Brain microvascular endothelial cell (primary cell): ENCODE measurements at regions not wholly inside any gene's neighbourhood (a gene's known extent, or its start where the extent isn't known, plus 50 kb on each side); places are given as distances from the start of the nearest gene placed in this dataset.

Source experiments
- DNase-seq: peaks from one replicate; pipeline ENCODE4 v3.0.0-alpha.2; 2020
- H3K27ac ChIP-seq: fragments of 250-450 bp; sonication (Bioruptor Pico); 2 replicates; pipeline ENCODE4 v1.5.1; 2020; ENCODE audit warnings: mild to moderate bottlenecking, moderate library complexity
- H3K27me3 ChIP-seq: fragments of 250-450 bp; sonication (Bioruptor Pico); replicated peaks from 2 replicates; pipeline ENCODE4 v1.5.1; 2020; ENCODE audit warnings: mild to moderate bottlenecking
- H3K36me3 ChIP-seq: fragments of 250-450 bp; sonication (Bioruptor Pico); replicated peaks from 2 replicates; pipeline ENCODE4 v1.5.1; 2020; ENCODE audit warnings: mild to moderate bottlenecking
- H3K4me3 ChIP-seq: 2 replicates; pipeline ENCODE4 v1.5.1; 2011; ENCODE audit warnings: low read depth, mild to moderate bottlenecking, control low read depth, low read length, moderate library complexity
- in situ Hi-C: cut with HindIII; loops from 2 replicates; pipeline ENCODE4 v1.10.0; 2017; ENCODE audit warnings: low sequenced_read_pairs, low pct_ligation_motif_present
- TF ChIP-seq, protein P1 (sequence below): IDR thresholded peaks from 2 replicates; pipeline ENCODE4 v1.5.1; 2011; ENCODE audit warnings: low read depth, mild to moderate bottlenecking, moderate library complexity, low read length, control low read depth, inconsistent platforms; ENCODE audit errors: missing control alignments

DNA sequence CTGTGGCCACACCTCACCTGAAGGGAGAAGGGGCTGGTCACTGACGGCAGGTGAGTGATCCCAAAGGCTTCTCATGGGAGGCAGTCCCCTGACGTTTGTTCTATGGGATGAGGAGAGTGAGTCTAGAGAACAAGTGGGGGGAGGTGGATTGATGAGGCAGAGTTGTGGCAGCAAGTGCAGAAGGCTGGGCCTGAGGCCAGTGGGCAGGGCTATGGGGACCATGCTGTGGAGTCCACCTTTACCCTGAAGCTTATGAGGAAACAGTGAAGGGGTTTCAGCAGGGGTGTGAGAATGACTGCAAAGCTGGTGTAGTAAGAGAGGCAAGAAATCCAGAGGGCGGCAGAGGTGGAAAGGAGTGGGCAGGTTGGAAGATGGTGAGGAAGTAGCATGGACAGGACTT is 96.9 kb upstream of the PFN2 start:
- Histone ChIP-seq H3K27me3 (no peaks in the 10 kb centered on the region), H3K36me3 (no peaks in the 10 kb centered on the region), H3K27ac (no peak overlapping the region), H3K4me3 (no peak overlapping the region)
- DNase-seq = no peak
- TF ChIP-seq, protein P1, sequence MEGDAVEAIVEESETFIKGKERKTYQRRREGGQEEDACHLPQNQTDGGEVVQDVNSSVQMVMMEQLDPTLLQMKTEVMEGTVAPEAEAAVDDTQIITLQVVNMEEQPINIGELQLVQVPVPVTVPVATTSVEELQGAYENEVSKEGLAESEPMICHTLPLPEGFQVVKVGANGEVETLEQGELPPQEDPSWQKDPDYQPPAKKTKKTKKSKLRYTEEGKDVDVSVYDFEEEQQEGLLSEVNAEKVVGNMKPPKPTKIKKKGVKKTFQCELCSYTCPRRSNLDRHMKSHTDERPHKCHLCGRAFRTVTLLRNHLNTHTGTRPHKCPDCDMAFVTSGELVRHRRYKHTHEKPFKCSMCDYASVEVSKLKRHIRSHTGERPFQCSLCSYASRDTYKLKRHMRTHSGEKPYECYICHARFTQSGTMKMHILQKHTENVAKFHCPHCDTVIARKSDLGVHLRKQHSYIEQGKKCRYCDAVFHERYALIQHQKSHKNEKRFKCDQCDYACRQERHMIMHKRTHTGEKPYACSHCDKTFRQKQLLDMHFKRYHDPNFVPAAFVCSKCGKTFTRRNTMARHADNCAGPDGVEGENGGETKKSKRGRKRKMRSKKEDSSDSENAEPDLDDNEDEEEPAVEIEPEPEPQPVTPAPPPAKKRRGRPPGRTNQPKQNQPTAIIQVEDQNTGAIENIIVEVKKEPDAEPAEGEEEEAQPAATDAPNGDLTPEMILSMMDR = no peak
- in situ Hi-C loops = no loop called here

DNA sequence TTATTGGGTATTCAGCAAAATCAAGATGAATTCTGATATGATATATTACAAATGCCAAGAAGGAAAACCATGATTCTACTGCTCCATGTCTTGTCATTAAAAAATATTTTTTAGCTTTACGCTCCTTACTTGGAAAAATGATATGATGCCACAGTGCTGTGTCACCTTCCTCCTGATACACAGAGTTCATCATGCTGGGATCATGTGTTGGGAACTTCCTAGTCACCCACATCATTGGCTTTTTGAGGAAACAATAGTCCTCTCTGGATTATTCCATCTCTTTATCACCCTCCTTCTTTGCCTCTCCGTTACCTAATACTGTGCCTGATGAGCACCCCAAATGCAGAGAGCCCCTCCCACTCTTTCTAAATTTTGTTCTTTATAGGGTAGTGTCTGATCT is 94.3 kb upstream of the PFN2 start:
- DNase-seq = no peak
- Histone ChIP-seq H3K27me3 (no peaks in the 10 kb centered on the region), H3K4me3 (no peak overlapping the region), H3K27ac (no peak overlapping the region), H3K36me3 (no peaks in the 10 kb centered on the region)
- in situ Hi-C loops = no loop called here
- TF ChIP-seq, protein P1 = no peak

DNA sequence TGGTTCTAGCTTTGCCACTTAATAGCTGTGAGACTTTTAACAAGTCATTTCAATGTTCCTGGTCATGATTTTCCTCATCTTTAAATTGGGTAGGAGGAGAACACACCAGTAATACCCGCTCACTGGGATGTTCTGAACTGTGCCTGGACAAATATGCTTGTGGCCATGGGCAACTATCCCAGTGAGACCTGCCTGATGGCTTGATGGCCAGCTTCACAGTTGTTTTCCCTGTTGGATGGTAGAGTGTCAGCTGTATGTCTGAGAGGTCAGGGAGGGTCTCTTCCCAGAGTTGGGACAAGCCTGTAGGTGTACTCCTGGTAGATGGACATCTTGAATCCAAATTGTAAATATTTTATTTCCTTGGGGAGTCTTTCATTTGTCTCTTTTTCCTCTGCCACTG is 92.5 kb upstream of the PFN2 start:
- H3K27ac ChIP-seq = no peak overlapping the region
- no peak for DNase-seq
- no peak overlapping the region for H3K4me3 ChIP-seq
- no peaks in the 10 kb centered on the region for H3K36me3 ChIP-seq
- TF ChIP-seq, protein P1 = no peak
- H3K27me3 ChIP-seq = no peaks in the 10 kb centered on the region
- in situ Hi-C loops = no loop called here

GRCh38 chr3:150062492-150062891 is 91.8 kb upstream of the PFN2 start:
- Histone ChIP-seq H3K36me3 (no peaks in the 10 kb centered on the region), H3K4me3 (no peak overlapping the region), H3K27ac (peak overlapping the region; percentile 15), H3K27me3 (no peaks in the 10 kb centered on the region)
- peak; percentile 39 for DNase-seq
- TF ChIP-seq, protein P1 = no peak
- in situ Hi-C loops = no loop called here

DNA sequence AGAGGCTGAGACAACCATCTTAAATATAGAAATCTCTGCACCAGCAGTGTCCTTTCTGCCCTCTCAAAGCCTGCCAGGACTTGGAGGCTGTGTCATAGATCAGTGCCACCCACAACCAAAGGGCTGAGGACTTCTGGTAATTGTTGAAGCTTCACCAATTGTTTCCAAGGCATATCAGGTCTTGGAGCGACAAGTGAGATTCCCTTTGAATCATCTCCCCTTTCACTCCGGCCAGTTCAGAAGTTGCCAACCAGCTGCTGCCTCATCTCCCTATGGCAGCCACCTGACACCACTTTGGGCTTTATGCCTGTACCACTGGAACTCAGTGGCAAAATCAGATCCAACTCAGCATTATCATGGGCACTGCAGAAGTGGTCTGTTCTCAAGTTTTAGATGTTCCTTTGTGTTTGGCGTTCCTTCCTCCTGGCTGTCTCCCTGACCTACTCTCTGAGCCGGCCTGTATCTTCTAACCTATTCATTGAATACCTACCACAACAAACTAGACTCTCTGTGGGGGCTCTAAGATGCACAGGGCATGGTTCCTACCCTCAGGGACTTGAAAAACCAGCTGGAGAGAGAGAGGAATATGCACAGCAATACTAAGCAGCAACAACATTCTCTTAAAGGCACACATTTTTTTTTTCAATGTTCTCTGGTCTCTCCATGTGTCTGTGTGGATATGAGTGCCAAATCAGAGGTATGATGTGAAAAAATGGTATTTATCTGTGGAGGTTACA is 90.8 kb upstream of the PFN2 start:
- Histone ChIP-seq H3K36me3 (no peaks in the 10 kb centered on the region), H3K4me3 (no peak overlapping the region), H3K27ac (no peak overlapping the region), H3K27me3 (no peaks in the 10 kb centered on the region)
- DNase-seq = no peak
- in situ Hi-C loops = no loop called here
- TF ChIP-seq, protein P1 = no peak

DNA sequence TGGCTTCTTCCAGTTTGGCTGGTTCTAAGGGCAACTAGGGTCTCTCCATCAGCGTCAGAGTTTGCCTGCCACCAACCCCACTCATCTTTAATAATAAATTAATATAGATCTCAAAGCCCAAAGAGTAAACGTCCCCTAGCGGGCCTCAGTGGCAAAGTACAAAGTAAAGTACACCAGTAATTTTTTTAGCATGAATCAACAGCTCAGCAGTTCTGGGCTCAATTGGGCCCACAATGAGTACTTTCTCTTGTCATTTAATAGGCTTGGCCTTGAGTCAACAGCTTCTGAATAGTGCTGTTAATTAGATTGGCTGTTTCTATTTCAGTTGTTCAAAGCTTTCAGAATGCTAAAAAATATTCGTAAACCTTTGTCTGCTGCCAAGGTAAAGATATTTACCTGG is 89.0 kb upstream of the PFN2 start:
- no peaks in the 10 kb centered on the region for H3K27me3 ChIP-seq
- no peak overlapping the region for H3K4me3 ChIP-seq
- H3K27ac ChIP-seq = no peak overlapping the region
- DNase-seq = no peak
- H3K36me3 ChIP-seq = no peaks in the 10 kb centered on the region
- TF ChIP-seq, protein P1 = peak; percentile 15
- in situ Hi-C loops = no loop called here
